Cardiac fibroblast (primary cell): ENCODE measurements at regions not wholly inside any gene's neighbourhood (a gene's known extent, or its start where the extent isn't known, plus 50 kb on each side); places are given as distances from the start of the nearest gene placed in this dataset.

ENCODE experiments used
- DNase-seq, 2 donors: peaks; one replicate each; pipeline versions ENCODE4 v3.0.0 to v3.0.0-alpha.2; 2010; ENCODE audit warnings: low read depth in 2 of 2
- H3K4me3 ChIP-seq, 2 donors: replicated peaks in 1 of 2; 1 replicate in 1 of 2; 2 replicates in 1 of 2; pipeline ENCODE4 v1.5.1; 2011; ENCODE audit warnings: low read depth in 2 of 2, low read length in 2 of 2, mild to moderate bottlenecking in 2 of 2, moderate library complexity in 1 of 2
- TF ChIP-seq, protein P1 (sequence below): IDR thresholded peaks from one replicate; pipeline ENCODE4 v1.5.1; 2011; ENCODE audit warnings: low read depth, mild to moderate bottlenecking, low read length, inconsistent platforms

DNA sequence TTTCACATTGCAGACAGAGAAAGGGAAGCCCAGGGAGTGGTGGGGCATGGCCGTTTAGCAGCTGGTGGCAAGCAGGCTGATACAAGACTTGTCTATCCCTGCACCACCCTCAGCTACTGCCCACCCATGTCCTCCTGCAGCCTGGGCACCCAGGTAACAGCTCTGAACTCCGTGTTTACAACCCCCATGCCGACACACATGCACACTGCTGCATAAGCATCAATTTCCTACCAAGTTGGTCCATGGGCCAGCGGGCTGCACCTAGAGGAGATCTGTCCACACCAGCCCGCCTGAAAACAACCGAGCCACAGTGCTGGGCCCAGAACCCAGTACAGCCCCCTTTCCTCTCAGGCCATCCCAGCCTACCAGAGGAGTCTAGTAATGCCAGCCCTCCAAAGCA lies 75.9 kb upstream of the C14orf180 start:
- no peak for DNase-seq
- TF ChIP-seq, protein P1, sequence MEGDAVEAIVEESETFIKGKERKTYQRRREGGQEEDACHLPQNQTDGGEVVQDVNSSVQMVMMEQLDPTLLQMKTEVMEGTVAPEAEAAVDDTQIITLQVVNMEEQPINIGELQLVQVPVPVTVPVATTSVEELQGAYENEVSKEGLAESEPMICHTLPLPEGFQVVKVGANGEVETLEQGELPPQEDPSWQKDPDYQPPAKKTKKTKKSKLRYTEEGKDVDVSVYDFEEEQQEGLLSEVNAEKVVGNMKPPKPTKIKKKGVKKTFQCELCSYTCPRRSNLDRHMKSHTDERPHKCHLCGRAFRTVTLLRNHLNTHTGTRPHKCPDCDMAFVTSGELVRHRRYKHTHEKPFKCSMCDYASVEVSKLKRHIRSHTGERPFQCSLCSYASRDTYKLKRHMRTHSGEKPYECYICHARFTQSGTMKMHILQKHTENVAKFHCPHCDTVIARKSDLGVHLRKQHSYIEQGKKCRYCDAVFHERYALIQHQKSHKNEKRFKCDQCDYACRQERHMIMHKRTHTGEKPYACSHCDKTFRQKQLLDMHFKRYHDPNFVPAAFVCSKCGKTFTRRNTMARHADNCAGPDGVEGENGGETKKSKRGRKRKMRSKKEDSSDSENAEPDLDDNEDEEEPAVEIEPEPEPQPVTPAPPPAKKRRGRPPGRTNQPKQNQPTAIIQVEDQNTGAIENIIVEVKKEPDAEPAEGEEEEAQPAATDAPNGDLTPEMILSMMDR: no peak
- H3K4me3 ChIP-seq: no peak overlapping the region

DNA sequence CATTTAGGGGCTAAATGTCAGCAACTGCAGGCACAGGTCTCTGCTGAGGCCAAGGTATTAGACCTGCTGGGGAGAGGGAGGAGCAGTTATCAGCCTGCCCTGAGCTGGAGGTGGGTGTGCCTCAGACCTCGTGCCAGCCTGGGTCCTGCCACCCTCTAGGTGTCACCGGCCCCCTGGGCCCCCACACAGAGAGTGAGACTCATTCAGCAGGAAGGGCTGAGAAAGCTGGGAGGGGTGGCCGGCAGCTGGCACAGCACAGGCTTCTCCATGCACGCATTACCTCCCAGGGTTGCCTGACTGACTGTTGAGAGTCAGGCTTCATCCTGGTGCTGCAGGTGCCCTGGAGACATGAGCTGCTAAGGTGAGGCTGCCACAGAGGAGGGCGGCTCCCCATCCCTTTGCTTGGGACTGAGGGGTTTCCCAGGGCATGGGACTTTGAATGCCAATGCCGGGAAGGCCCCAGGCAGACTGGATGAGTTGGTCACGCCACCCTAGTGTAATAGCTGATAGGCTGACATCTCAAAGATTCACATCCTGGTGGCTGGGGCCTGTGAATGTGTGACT lies 75.3 kb upstream of the C14orf180 start:
- no peak overlapping the region for H3K4me3 ChIP-seq
- DNase-seq: no peak
- TF ChIP-seq, protein P1: no peak

DNA sequence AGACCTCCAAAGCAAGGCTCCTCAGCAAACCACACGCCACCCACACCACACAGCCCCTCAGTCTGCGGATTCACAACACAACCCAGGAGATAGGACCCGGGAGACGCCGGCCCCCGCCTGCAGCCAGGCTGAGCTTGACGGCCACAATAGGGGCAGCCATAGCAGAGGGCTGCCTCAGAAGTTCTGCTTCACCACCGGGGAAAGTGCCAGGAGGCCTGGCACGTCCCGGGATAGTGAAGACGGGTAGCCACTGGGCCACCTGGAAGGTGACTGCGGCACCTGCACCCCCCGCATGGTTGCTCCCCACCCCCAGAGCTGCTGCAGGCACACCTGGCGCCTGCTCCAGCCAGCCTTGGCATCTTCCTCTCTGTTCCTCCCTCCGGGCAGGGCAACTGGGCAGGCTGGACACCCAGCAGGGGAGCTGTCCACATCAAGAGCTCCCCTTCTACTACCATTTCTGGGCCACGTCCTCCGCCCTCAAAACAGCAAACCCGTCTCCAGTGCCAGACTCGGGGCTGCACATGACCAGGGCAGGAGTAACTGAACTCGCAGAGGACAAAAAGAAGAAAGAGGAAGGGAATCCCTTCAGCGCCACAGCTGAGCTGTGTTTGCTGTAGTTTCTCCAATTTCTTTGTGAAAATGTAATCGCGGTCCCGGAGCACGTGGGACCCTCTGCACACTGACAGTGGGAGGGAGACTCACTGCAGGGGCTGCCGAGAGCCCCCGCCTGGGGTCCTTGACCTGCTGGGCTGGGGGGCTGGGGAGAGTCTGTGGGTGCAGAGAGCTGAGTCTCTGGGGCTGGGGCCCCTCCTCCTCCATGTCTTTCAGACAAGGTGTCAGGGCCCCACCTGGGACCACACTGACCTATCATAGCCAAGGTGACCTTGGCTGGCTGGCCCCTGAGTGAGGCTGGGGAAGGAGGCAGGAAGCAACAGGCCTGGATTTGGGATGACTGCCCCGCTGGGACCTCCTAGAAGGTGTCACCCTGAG lies 74.2 kb upstream of the C14orf180 start:
- no peak overlapping the region for H3K4me3 ChIP-seq
- TF ChIP-seq, protein P1: no peak
- DNase-seq: no peak

DNA sequence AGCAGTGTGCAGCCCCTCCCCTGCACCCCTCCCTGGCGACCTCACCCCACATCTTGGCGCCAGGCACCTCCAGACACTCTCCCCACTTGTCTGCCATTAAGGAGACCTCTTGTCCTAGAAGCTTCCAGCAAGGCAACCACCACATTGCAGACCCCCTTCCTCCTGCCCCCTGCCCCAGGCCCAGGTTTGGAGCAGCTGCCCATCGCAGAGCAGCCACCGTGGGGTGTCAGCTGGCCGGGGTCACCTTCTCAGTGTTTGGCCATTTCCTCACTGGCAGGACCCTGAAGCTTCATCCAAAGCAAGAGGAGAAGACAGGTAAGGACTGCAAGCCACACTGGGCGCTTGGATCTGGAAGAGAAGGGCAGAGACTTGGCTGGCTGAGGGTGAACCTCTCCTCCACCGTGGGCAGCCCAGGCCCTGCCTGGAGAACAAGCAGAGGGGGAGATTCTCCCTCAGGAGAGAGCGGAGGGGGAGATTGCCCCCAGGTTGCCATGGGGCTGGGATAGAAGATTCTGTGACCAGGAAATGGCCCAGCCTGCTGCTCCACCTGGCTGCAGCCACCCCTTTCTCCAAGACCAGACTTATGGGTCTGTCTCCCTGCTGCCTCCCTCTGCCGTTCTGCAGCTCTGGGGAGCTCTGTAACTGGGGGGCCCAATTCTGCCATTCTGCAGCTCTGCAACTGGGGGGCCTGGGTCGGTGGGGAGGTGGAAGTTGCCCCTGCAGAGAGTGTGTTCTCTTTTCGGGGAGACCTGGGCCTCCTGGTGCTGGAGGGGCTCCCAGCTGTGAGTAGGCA lies 72.9 kb upstream of the C14orf180 start:
- no peak overlapping the region for H3K4me3 ChIP-seq
- TF ChIP-seq, protein P1: no peak
- DNase-seq: no peak

DNA sequence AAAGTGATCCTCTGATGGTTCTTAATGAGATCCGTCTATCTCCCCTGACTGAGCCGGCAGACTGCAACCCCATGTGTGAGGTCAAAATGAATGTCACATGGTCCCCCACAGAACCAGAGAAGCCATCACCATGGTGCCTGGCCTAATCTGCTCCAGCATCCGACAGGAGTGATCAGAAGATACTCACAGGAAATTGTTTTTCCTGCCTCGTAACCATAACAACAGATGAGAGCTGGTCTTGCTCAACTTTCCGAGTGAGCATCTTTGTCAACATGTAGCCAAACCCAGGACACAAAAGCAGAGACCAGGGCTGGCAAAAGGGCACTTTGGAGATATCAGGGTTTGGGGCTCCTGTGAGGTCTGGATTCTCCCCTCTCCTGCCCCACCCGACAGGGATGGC lies 72.1 kb upstream of the C14orf180 start:
- TF ChIP-seq, protein P1: no peak
- no peak overlapping the region for H3K4me3 ChIP-seq
- DNase-seq: no peak

DNA sequence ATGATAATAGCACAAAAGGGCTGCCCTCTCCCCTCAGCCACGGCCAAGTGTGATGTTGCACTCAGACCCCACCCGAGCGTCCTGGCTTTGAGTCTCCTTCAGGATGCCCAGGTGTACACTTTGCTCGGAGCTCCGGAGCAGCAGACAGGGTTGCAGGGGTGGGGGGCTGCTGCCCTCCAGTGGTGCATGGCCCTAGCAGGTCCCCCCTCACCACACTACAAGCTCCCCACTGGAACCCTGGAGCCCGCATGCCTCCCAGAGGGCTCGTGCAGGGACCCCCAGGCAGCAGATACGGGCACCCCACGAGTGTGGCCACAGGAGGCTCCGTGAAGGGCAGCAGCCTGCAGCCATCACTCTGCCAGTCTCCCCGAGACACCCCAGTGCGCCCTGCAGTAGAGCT lies 69.9 kb upstream of the C14orf180 start:
- DNase-seq: no peak
- TF ChIP-seq, protein P1: no peak
- H3K4me3 ChIP-seq: no peak overlapping the region
